B cell (primary cell): ENCODE measurements at regions not wholly inside any gene's neighbourhood (a gene's known extent, or its start where the extent isn't known, plus 50 kb on each side); places are given as distances from the start of the nearest gene placed in this dataset.

Source experiments
- EZH2 ChIP-seq: IDR thresholded peaks from 2 replicates; pipeline ENCODE4 v1.6.1; 2012; ENCODE audit warnings: borderline replicate concordance, low read depth, mild to moderate bottlenecking, moderate library complexity, low read length; ENCODE audit not compliant: insufficient read depth, poor library complexity, severe bottlenecking
- TF ChIP-seq, protein P1 (sequence below): fragments of 200-600 bp; IDR thresholded peaks from one replicate; pipeline ENCODE4 v1.8.0; 2022; ENCODE audit warnings: antibody characterized with exemption, mild to moderate bottlenecking

DNA sequence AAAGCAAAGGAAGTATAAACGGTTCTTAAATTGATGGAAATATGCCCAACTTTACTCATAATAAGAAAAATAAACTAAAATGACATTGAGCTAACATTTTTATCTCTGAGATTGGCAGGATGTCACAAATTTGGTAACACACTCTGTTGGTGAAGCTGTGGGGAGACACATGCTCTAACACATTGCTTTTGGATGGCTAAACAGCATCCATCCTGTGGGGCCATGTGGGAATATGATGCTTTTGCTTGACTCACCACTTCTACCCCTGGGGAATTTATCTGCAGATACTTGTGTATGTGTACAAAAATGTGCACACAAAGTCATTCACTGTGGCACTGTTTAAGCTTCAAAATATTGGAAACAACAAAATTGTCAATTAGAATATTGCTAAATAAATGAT, 100.2 kb downstream of the ANAPC4 start:
- TF ChIP-seq, protein P1, sequence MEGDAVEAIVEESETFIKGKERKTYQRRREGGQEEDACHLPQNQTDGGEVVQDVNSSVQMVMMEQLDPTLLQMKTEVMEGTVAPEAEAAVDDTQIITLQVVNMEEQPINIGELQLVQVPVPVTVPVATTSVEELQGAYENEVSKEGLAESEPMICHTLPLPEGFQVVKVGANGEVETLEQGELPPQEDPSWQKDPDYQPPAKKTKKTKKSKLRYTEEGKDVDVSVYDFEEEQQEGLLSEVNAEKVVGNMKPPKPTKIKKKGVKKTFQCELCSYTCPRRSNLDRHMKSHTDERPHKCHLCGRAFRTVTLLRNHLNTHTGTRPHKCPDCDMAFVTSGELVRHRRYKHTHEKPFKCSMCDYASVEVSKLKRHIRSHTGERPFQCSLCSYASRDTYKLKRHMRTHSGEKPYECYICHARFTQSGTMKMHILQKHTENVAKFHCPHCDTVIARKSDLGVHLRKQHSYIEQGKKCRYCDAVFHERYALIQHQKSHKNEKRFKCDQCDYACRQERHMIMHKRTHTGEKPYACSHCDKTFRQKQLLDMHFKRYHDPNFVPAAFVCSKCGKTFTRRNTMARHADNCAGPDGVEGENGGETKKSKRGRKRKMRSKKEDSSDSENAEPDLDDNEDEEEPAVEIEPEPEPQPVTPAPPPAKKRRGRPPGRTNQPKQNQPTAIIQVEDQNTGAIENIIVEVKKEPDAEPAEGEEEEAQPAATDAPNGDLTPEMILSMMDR: no peak
- TF ChIP-seq EZH2: no peak
